Hepatocyte (in vitro differentiated cells): ENCODE measurements at regions not wholly inside any gene's neighbourhood (a gene's known extent, or its start where the extent isn't known, plus 50 kb on each side); places are given as distances from the start of the nearest gene placed in this dataset.

Experiments used
- EZH2 ChIP-seq: fragments of 200-600 bp; sonication (generic); IDR thresholded peaks from 2 replicates; pipeline ENCODE4 v1.6.1; 2016; ENCODE audit warnings: antibody characterized with exemption, mild to moderate bottlenecking, borderline replicate concordance
- TF ChIP-seq, protein P1 (sequence below): fragments of 200-600 bp; sonication (generic); IDR thresholded peaks from 2 replicates; pipeline ENCODE4 v1.5.1; 2016; ENCODE audit warnings: antibody characterized with exemption, mild to moderate bottlenecking; ENCODE audit not compliant: poor library complexity

DNA sequence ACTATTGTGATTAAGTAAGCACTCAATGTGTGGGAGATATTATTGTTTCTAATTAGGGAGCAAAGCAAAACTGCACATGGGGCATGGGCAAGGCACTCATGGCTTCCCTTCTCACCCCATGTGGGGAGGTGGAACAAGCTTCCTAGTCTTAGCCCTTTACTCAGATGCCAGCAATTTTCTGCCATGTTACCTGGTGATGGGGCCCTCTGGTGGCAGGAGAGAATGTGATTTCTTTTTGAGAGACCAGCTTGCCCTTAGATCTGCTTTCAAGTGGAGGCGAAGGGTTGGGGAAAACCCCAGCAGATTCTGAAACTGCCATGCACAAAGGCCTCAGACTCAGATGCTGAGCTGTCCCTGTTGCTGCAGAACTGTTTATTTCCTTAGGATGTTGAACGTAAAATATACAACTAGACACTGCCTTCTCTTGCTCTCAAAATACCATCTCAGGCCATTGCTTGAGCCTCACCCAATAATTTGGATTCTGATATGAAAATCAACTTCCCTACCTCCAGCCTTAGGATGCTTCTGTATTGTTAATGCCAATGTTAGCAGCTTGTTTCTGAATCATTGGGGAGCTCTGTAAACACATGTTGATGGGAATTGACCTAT is 130.2 kb upstream of the TPRG1 start:
- TF ChIP-seq, protein P1, sequence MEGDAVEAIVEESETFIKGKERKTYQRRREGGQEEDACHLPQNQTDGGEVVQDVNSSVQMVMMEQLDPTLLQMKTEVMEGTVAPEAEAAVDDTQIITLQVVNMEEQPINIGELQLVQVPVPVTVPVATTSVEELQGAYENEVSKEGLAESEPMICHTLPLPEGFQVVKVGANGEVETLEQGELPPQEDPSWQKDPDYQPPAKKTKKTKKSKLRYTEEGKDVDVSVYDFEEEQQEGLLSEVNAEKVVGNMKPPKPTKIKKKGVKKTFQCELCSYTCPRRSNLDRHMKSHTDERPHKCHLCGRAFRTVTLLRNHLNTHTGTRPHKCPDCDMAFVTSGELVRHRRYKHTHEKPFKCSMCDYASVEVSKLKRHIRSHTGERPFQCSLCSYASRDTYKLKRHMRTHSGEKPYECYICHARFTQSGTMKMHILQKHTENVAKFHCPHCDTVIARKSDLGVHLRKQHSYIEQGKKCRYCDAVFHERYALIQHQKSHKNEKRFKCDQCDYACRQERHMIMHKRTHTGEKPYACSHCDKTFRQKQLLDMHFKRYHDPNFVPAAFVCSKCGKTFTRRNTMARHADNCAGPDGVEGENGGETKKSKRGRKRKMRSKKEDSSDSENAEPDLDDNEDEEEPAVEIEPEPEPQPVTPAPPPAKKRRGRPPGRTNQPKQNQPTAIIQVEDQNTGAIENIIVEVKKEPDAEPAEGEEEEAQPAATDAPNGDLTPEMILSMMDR = peak; percentile 42
- no peak for TF ChIP-seq EZH2
